Astrocyte (in vitro differentiated cells and primary cell): ENCODE measurements at regions not wholly inside any gene's neighbourhood (a gene's known extent, or its start where the extent isn't known, plus 50 kb on each side); places are given as distances from the start of the nearest gene placed in this dataset.

Experiments used
- CTCF ChIP-seq: IDR thresholded peaks from 2 replicates; pipeline ENCODE4 v1.5.1; 2011; ENCODE audit warnings: low read depth, mild to moderate bottlenecking, inconsistent platforms, low read length, moderate library complexity; ENCODE audit not compliant: insufficient read depth
- EZH2 ChIP-seq: IDR thresholded peaks from 2 replicates; pipeline ENCODE4 v1.6.1; 2012; ENCODE audit warnings: mild to moderate bottlenecking, low read length, inconsistent platforms; ENCODE audit not compliant: insufficient read depth

DNA sequence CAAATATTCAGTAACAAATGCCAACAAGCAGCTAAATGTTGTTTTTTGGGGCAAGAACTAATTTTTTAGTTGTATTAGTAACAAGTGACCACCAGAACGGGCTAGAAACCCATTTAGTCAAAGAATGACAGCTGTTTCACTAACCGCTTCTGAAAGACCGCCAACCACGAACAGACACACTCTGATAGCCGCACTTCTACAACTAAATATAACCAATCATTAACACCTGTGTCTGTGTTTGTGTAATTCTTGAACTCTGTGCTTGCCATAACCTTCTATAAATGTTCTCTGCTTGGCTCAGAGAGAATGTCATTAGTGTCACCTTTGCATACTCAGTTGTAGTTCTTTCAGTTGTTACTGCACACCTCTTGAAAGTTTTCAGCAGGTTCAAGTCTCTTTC lies 526.3 kb upstream of the LRRTM1 start:
- TF ChIP-seq CTCF (no peak), EZH2 (no peak)
